Keratinocyte (primary cell): ENCODE measurements at regions not wholly inside any gene's neighbourhood (a gene's known extent, or its start where the extent isn't known, plus 50 kb on each side); places are given as distances from the start of the nearest gene placed in this dataset.

ENCODE experiments used
- DNase-seq: peaks from one replicate; pipeline ENCODE4 v3.0.0-alpha.2; 2011; ENCODE audit warnings: low read depth, missing footprints, low spot score
- FAIRE-seq: peaks from 2 replicates; lab custom pipeline; 2011; peaks lifted over from hg19 to GRCh38; lab: Jason Lieb, UNC
- H2AFZ ChIP-seq: 2 replicates; pipeline ENCODE4 v1.6.0; 2012; ENCODE audit warnings: low read length, control low read depth, inconsistent platforms; ENCODE audit not compliant: control insufficient read depth
- H3K27ac ChIP-seq: 2 replicates; pipeline ENCODE4 v1.5.1; 2011; ENCODE audit warnings: low read length; ENCODE audit not compliant: control insufficient read depth, insufficient read depth
- H3K27me3 ChIP-seq: 3 replicates; pipeline ENCODE4 v1.6.0; 2011; ENCODE audit warnings: low read length; ENCODE audit not compliant: control insufficient read depth, insufficient read depth; ENCODE audit errors: extremely low read depth
- H3K36me3 ChIP-seq, 2 experiments: 2 replicates in 1 of 2; 3 replicates in 1 of 2; pipeline ENCODE4 v1.5.1; 2011; ENCODE audit warnings: low read length in 2 of 2, mild to moderate bottlenecking in 1 of 2; ENCODE audit not compliant: control insufficient read depth in 2 of 2, insufficient read depth in 2 of 2; ENCODE audit errors: extremely low read depth in 1 of 2
- H3K4me1 ChIP-seq: 3 replicates; pipeline ENCODE4 v1.5.1; 2011; ENCODE audit warnings: low read length; ENCODE audit not compliant: control insufficient read depth, insufficient read depth; ENCODE audit errors: extremely low read depth
- H3K4me2 ChIP-seq: 3 replicates; pipeline ENCODE4 v1.6.0; 2011; ENCODE audit warnings: low read depth, low read length; ENCODE audit not compliant: control insufficient read depth, insufficient read depth; ENCODE audit errors: extremely low read depth
- H3K4me3 ChIP-seq, 3 experiments: fragments of 200-600 bp in 1 of 3; sonication (generic) in 1 of 3; 2 replicates in 2 of 3; 3 replicates in 1 of 3; pipeline ENCODE4 v1.5.1; 2011 to 2016; ENCODE audit warnings: low read length in 3 of 3, mild to moderate bottlenecking in 3 of 3, control low read depth in 2 of 3, inconsistent platforms in 1 of 3, low read depth in 1 of 3, mixed read lengths in 1 of 3, mixed run types in 1 of 3, moderate library complexity in 1 of 3; ENCODE audit not compliant: control insufficient read depth in 2 of 3, insufficient read depth in 2 of 3; ENCODE audit errors: extremely low read depth in 1 of 3
- H3K79me2 ChIP-seq: 2 replicates; pipeline ENCODE4 v1.6.0; 2012; ENCODE audit warnings: low read length; ENCODE audit not compliant: control insufficient read depth, insufficient read depth
- H3K9ac ChIP-seq: 3 replicates; pipeline ENCODE4 v1.6.0; 2011; ENCODE audit warnings: low read length; ENCODE audit not compliant: control insufficient read depth, insufficient read depth; ENCODE audit errors: extremely low read depth
- H3K9me1 ChIP-seq: 3 replicates; pipeline ENCODE4 v1.6.0; 2011; ENCODE audit warnings: low read length; ENCODE audit not compliant: control insufficient read depth, insufficient read depth; ENCODE audit errors: extremely low read depth
- H3K9me3 ChIP-seq: 2 replicates; pipeline ENCODE4 v1.5.1; 2012; ENCODE audit warnings: low read depth, low read length; ENCODE audit not compliant: control insufficient read depth
- H4K20me1 ChIP-seq: 3 replicates; pipeline ENCODE4 v1.6.0; 2011; ENCODE audit warnings: low read length; ENCODE audit not compliant: control insufficient read depth, insufficient read depth; ENCODE audit errors: extremely low read depth
- CTCF ChIP-seq, 3 experiments: IDR thresholded peaks in 1 of 3; conservative IDR thresholded peaks in 1 of 3; optimal IDR thresholded peaks in 1 of 3; 2 replicates in 2 of 3; 3 replicates in 1 of 3; pipeline versions ENCODE3 to v1.5.1; 2011; ENCODE audit warnings: low read length in 3 of 3, mild to moderate bottlenecking in 3 of 3, moderate library complexity in 2 of 3, control low read depth in 1 of 3, inconsistent platforms in 1 of 3; ENCODE audit not compliant: insufficient read depth in 2 of 3; ENCODE audit errors: extremely low read depth in 1 of 3
- EZH2 ChIP-seq: IDR thresholded peaks from one replicate; pipeline ENCODE4 v1.6.1; 2012; ENCODE audit warnings: inconsistent platforms, mild to moderate bottlenecking, low read length, moderate library complexity
- dilution Hi-C: fragments of 300-500 bp; cut with MboI; formaldehyde crosslinking; loops from one replicate; pipeline ENCODE4 v1.7.0; 2020; ENCODE audit warnings: low sequenced_read_pairs; ENCODE audit not compliant: extremely low pct_ligation_motif_present

GRCh38 chr2:146235158-146235557 lies 1609.7 kb upstream of the ACVR2A start:
- Histone ChIP-seq H4K20me1 (no peaks in the 10 kb centered on the region), H3K4me2 (no peak overlapping the region), H3K4me3 (no peak overlapping the region), H3K9me1 (no peaks in the 10 kb centered on the region), H3K79me2 (no peaks in the 10 kb centered on the region), H2AFZ (no peak overlapping the region), H3K9ac (no peak overlapping the region), H3K36me3 (no peaks in the 10 kb centered on the region), H3K27me3 (no peaks in the 10 kb centered on the region), H3K27ac (no peak overlapping the region), H3K9me3 (no peaks in the 10 kb centered on the region), H3K4me1 (no peaks in the 10 kb centered on the region)
- DNase-seq: no peak
- no peak for FAIRE-seq
- dilution Hi-C loops: no loop called here
- TF ChIP-seq CTCF (optimal IDR thresholded peaks at IDR 0.05 in 1 of 3, IDR thresholded peaks at IDR 0.05 in 1 of 3, conservative IDR thresholded peaks at IDR 0.05 in 1 of 3; ENCODE audit: extremely low read depth in 1 of 3, insufficient read depth in 2 of 3, low read length in 3 of 3): no peak

DNA sequence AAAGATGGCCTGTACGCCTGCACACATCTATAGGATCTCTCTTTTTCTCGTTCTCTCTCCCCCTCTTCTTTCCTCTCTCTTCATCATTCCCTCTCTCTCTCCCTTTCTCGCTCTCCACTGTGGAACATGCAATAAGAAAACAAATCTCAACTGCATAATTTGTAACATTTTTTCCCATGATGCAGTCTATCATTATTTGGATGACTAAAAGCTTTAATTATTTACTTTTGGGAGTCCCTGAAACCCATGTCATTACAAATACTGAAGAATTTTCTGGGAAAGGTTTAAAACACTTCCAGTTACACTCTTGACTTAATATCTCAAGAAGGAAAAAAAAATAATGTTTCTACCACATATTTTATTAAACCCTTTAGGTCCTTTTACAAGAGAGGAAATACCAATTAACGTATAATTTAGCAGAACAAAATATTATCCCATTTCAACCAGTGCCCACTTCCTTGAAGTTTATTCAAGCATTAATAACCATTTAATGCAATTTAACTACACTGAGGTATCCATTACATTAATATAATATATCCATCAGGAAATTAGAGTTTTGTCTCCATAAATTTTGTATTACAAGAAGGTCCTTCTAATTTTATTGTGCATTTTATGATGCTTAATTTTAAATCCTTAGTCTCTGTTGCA lies 1615.2 kb upstream of the ACVR2A start:
- TF ChIP-seq EZH2 (no peak), CTCF (optimal IDR thresholded peaks at IDR 0.05 in 1 of 3, IDR thresholded peaks at IDR 0.05 in 1 of 3, conservative IDR thresholded peaks at IDR 0.05 in 1 of 3; ENCODE audit: extremely low read depth in 1 of 3, insufficient read depth in 2 of 3, low read length in 3 of 3) (no peak)
- no peaks in the 10 kb centered on the region for H3K4me1 ChIP-seq
- dilution Hi-C loops: no loop called here
- H4K20me1 ChIP-seq: no peaks in the 10 kb centered on the region
- H3K9ac ChIP-seq: no peak overlapping the region
- no peak for DNase-seq
- no peaks in the 10 kb centered on the region for H3K27me3 ChIP-seq
- H3K4me2 ChIP-seq: no peak overlapping the region
- FAIRE-seq: no peak
- H3K79me2 ChIP-seq: no peaks in the 10 kb centered on the region
- no peak overlapping the region for H3K27ac ChIP-seq
- H3K36me3 ChIP-seq: no peaks in the 10 kb centered on the region
- H3K9me1 ChIP-seq: no peaks in the 10 kb centered on the region
- no peaks in the 10 kb centered on the region for H3K9me3 ChIP-seq
- no peak overlapping the region for H3K4me3 ChIP-seq
- no peak overlapping the region for H2AFZ ChIP-seq
